RPMI7951 (cell line): ENCODE measurements at regions not wholly inside any gene's neighbourhood (a gene's known extent, or its start where the extent isn't known, plus 50 kb on each side); places are given as distances from the start of the nearest gene placed in this dataset.

Source experiments
- DNase-seq: peaks from one replicate; pipeline ENCODE4 v3.0.0-alpha.2; 2012; ENCODE audit warnings: low read depth

- peak; percentile 13 for DNase-seq
These were observed 182.6 kb downstream of the TRPC6 start for GRCh38 chr11:101401245-101401644.

GRCh38 chr11:101397979-101398378, 185.8 kb downstream of the TRPC6 start:
- DNase-seq: no peak

DNA sequence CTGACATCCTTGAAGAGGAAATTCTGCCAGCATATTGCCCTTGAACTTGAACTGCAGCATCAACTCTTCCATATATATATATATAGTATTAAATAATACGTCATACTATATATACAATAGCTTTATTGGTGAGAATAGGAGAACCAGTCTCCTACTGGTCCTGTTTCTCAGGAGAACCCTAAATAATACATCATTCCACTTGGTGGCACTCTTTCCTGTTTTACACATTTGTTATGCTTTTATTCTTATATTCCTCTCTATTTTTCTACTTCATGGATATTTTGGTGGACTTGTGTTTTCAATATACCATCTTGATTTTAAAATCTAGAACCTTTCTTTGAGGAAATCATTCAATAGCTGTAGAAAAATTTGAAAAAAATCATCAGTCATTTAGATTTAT, 193.3 kb downstream of the TRPC6 start:
- DNase-seq: no peak

- no peak for DNase-seq
These were observed 214.0 kb downstream of the TRPC6 start for GRCh38 chr11:101369835-101370234.

DNA sequence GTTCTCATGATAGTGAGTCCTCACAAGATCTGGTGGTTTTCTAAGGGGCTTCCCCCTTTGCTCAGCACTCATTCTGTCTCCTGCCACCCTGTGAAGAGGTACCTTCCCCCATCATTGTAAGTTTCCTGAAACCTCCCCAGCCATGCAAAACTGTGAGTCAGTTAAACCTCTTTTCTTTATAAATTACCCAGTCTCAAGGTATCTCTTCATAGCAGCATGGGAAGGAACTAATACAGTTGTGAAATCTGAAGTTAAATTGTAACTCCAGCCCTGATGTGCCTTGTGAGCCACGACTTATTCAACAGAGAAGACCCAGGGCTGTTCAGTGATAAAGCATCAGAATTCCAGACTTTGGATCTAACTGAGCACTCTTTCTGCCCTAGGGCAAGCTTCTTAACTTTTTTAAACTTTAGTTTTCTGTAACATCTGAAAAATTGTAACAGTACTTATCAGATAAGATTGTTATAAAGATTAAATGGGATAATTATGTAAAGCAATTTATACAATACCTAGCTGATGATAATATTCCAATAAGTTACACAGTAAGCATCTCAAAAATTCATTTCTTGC, 220.0 kb downstream of the TRPC6 start:
- no peak for DNase-seq

GRCh38 chr11:101362643-101363042, 221.2 kb downstream of the TRPC6 start:
- DNase-seq: no peak

DNA sequence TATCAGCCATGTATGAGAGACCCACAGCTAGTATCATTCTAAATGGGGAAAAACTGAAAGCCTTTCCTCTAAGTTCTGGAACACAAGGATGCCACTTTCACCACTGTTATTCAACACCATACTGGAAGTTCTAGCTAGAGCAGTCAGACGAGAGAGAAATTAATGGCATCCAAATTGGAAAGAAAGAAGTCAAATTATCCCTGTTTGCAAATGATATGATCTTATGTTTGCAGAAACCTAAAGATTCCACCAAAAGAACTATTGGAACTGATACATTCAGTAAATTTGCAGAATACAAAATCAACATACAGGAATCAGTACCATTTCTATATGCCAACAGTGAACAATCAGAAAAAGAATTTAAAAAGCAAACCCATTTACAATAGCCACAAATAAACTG, 226.0 kb downstream of the TRPC6 start:
- DNase-seq: no peak

DNA sequence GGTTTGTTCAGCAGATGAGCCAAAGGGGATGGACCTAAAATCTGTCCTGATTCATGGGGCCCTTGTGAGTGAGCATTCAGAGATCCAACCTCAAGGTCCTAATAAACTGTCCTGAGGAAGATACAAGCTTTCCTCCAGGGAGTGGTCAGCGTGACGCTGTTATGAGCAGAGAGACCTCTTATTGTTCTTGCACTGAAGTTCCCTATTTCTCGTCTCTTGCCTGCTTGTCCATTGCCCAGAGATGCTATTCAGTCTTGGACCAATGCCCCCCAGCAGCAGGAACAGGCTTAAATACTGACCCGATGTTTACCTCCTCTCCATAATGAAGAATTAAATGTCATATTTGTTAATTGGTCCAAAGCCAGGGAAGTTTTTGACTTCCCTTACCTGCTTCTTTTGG, 225.2 kb upstream of the PGR start:
- no peak for DNase-seq

- DNase-seq: no peak
These were observed 219.2 kb upstream of the PGR start for GRCh38 chr11:101348786-101349185.

DNA sequence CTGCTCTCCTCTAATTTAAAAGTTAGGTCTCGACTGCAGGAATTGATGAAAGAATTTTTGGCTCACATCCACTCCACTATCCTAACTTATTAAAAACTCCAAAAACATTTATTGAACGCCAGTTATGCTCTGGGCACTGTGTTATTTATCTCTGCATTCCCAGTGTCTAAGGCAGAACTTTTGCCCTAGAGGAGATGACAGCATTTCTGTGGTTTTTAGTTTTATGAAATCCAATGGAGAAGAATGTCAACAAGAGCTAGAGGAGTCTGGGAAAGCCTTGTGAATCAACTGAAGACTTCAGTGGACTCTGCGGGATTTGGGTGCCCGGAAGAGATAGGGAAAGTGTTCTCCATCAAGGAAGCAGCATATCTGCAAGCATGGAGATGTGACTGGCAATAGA, 217.0 kb upstream of the PGR start:
- DNase-seq: peak; percentile 18

DNA sequence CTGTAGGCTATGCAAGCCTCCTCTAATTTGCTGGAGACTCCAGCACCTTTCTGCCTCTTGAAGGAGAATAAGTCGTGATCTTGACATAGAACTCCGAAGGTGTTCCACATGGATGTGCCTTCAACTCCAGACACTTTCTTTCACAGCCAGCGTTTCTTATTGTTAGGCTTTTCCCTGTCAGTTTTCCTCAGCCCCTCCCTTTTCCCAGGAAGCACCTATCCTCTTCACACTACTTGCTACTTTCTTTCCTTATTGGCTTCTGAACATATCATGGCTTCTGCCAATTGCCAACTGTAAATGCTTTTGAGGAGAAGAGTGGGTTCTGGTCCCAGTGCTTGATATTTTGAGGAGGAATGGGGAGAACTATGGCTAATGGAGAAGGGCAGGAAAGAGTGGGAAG, 216.3 kb upstream of the PGR start:
- DNase-seq: no peak

GRCh38 chr11:101342307-101342706, 212.7 kb upstream of the PGR start:
- no peak for DNase-seq

GRCh38 chr11:101341578-101341977, 212.0 kb upstream of the PGR start:
- no peak for DNase-seq

- DNase-seq: no peak
These were observed 207.2 kb upstream of the PGR start for GRCh38 chr11:101336858-101337257.

GRCh38 chr11:101336155-101336554, 206.5 kb upstream of the PGR start:
- no peak for DNase-seq

DNA sequence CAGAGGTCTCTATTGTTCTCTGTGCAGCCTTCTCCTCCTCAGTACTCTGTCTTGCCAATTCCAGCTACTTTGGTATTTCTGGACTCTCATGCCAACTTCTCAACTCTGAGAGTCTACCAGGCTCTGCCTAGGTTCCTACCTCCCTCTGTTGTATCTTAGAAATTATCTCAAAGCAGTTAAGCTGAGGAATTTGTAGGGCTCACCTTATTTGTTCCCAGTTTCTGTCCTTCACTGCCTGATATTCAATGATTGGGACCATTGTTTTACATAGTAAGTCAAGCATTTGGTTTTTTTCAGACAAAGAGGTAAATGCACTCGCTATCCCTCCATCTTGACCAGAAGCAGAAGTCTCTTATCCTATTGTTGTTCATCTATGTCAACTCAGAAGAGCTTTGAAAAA, 205.0 kb upstream of the PGR start:
- no peak for DNase-seq

DNA sequence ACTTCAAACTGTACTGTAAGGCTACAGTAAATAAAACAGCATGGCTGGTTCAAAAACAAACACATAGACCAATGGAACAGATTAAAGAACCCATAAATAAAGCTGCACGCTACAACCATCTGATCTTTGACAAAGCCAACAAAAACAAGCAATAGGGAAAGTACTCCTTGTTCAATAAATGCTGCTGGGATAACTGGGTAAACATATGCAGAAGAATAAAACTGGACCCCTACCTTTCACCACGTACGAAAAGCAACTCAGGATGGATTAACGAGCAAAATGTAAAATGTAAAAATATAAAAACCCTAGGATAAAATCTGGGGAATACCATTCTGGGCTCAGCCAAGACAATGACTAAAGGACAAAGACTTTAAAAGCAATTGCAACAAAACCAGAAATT, 201.8 kb upstream of the PGR start:
- no peak for DNase-seq

- no peak for DNase-seq
These were observed 198.3 kb upstream of the PGR start for GRCh38 chr11:101327908-101328307.

- DNase-seq: no peak
These were observed 196.5 kb upstream of the PGR start for GRCh38 chr11:101326141-101326540.

DNA sequence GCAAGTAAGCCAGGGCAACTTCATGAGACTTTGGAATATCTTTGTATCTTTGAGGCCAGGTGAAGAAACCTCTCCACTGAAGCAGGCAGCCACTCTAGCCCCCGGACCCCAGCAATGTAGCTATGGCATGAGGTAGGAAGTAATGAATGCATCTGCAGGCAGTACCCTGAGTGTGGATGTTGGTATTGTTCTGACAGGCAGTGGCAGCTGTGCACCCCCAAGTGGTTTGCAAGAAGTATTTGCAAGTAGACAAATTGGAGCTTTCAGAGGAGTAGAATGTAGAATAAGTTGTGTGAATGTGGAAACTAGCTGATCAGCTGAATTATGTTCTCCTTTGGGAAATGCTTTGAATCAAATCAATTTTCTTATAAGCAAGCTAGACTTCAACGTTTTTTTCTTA, 194.4 kb upstream of the PGR start:
- DNase-seq: no peak

DNA sequence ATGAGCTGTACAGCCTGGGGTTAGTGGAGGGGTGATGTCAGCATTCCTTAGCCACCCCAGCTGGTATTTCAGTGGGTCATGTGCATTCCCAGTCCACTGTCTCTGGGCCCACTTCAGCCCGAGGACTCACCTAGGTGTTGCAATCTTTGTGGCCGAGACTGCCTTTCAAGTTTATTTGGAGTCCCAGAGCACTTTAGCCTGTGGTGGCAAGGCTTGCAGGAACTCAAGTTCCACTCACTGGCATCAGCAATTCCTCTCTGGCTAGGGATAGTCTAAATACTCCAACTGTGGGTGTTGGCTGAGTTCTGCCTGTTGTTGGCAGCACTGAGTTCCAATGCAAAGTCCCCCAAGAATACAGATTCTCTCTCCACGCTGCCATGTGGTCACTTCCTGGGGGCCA, 191.6 kb upstream of the PGR start:
- no peak for DNase-seq

DNA sequence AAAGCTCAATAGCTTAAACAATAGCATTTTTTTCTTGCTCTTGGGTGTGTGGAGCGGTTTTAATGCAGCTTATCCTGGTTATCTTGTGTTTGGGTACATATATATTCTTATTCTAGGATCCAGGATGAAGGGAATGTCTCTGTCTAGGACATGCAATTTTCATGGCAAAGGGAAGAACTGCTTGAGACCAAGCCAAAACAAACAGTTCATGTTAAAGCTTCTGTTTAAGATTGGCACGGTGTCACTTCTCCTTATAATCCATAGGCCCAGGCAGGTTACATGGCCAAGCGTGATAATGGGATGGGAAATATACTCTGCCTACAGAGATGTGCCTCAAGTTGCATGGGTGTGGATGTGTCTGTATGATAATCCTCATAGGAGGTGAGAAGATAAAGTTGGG, 177.1 kb upstream of the PGR start:
- no peak for DNase-seq

GRCh38 chr11:101305496-101305895, 175.9 kb upstream of the PGR start:
- no peak for DNase-seq

GRCh38 chr11:101299210-101299609, 169.6 kb upstream of the PGR start:
- DNase-seq: no peak

DNA sequence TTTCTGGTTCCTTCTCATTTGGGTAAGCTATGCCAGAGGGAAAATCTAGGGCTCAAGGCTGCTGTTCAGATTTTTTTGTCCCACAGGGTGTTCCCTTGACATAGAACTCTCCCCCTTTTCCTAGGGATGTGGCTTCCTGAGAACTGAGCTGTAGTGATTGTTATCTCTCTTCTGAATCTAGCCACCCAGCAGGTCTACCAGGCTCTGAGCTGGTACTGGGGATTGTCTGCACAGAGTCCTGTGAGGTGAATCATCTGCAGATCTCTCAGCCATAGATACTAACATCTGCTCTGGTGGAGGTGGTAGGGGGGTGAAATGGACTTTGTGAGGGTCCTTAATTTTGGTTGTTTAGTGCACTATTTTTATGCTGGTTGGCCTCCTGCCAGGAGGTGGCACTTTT, 167.3 kb upstream of the PGR start:
- DNase-seq: no peak
